GM23338 (cell line): ENCODE measurements at regions not wholly inside any gene's neighbourhood (a gene's known extent, or its start where the extent isn't known, plus 50 kb on each side); places are given as distances from the start of the nearest gene placed in this dataset.

Experiments used
- CREB1 ChIP-seq: fragments of 250-450 bp; sonication (Bioruptor Pico); IDR thresholded peaks from 2 replicates; pipeline ENCODE4 v1.5.0; 2020; ENCODE audit warnings: low read depth, mild to moderate bottlenecking, moderate library complexity
- CTCF ChIP-seq, 2 experiments: fragments of 200-600 bp in 1 of 2; sonication (generic) in 1 of 2; conservative IDR thresholded peaks; 2 replicates each; pipeline versions ENCODE4 v1.5.1 to v1.6.1; 2016 to 2017; ENCODE audit warnings: antibody characterized with exemption in 2 of 2, low read depth in 2 of 2, mild to moderate bottlenecking in 2 of 2, moderate library complexity in 1 of 2
- EZH2 ChIP-seq: fragments of 200-600 bp; sonication (generic); IDR thresholded peaks from one replicate; pipeline ENCODE4 v1.8.0; 2017; ENCODE audit warnings: antibody characterized with exemption, mild to moderate bottlenecking, low read depth; ENCODE audit not compliant: unreplicated experiment
- EZH2phosphoT487 ChIP-seq: fragments of 200-600 bp; sonication (generic); IDR thresholded peaks from one replicate; pipeline ENCODE4 v1.8.1; 2018; ENCODE audit warnings: antibody characterized with exemption; ENCODE audit not compliant: unreplicated experiment
- JUNB ChIP-seq: IDR thresholded peaks from one replicate; pipeline ENCODE4 v1.6.1; 2016; ENCODE audit warnings: antibody characterized with exemption; ENCODE audit not compliant: unreplicated experiment
- POLR2AphosphoS5 ChIP-seq: IDR thresholded peaks from 2 replicates; pipeline ENCODE4 v1.6.1; 2016; ENCODE audit warnings: antibody characterized with exemption, low read depth
- REST ChIP-seq: IDR thresholded peaks from one replicate; pipeline ENCODE4 v1.6.1; 2018; ENCODE audit warnings: antibody characterized with exemption; ENCODE audit not compliant: unreplicated experiment
- STAT1 ChIP-seq: IDR thresholded peaks from one replicate; pipeline ENCODE4 v1.6.1; 2016; ENCODE audit warnings: antibody characterized with exemption; ENCODE audit not compliant: unreplicated experiment
- ZNF114 ChIP-seq: fragments of 250-450 bp; sonication (Bioruptor Pico); IDR thresholded peaks from 2 replicates; pipeline ENCODE4 v1.5.0; 2020; ENCODE audit warnings: mild to moderate bottlenecking, moderate library complexity
- ZNF331 ChIP-seq: fragments of 250-450 bp; sonication (Bioruptor Pico); IDR thresholded peaks from 2 replicates; pipeline ENCODE4 v1.5.0; 2020; ENCODE audit warnings: low read depth, mild to moderate bottlenecking, moderate library complexity
- ZNF462 ChIP-seq: fragments of 250-450 bp; sonication (Bioruptor Pico); IDR thresholded peaks from 2 replicates; pipeline ENCODE4 v1.5.0; 2020; ENCODE audit warnings: mild to moderate bottlenecking, moderate library complexity

GRCh38 chr18:64929036-64929435 lies 780.1 kb upstream of the LINC00305 start:
- TF ChIP-seq CTCF (conservative IDR thresholded peaks at IDR 0.05; ENCODE audit: low read depth in 2 of 2) (no peak), POLR2AphosphoS5 (no peak), REST (no peak), EZH2 (no peak), ZNF331 (CRISPR knock-in tag) (no peak), EZH2phosphoT487 (no peak), ZNF114 (CRISPR knock-in tag) (no peak), JUNB (no peak), ZNF462 (no peak), STAT1 (no peak), CREB1 (no peak)
